ENCODE measurements at regions not wholly inside any gene's neighbourhood (a gene's known extent, or its start where the extent isn't known, plus 50 kb on each side); places are given as distances from the start of the nearest gene placed in this dataset.

DNA sequence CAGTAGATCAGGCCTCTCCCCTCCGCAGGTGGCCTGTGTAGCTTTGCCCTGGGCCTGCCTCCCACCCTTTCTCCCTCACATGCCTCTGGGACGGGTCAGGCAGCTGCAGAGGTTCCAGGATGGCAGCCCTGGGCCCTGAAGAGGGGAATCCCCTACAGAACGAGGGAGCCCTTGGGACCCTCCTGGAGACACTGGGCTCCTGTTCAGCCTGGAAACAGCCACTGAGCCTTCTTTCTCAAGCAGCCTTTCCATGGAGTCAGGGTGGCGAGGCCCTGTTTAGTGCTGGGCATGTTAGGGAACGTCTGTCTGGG is 720.9 kb downstream of the BRD1 start:
- H3K27ac Mint-ChIP-seq, result no peak overlapping the region
- no peaks in the 10 kb centered on the region for H3K27me3 ChIP-seq (ENCODE audit: control insufficient read depth, insufficient read depth, low read length)
- no peak overlapping the region for H3K4me3 ChIP-seq (ENCODE audit: low read depth, low read length)
- H3K27ac ChIP-seq (ENCODE audit: insufficient read depth, low read length, poor library complexity, severe bottlenecking), result no peak overlapping the region
- no peak for DNase-seq
- no peaks in the 10 kb centered on the region for H3K4me1 Mint-ChIP-seq
- peaks cover 9% of the 10 kb centered on the region for H3K27me3 Mint-ChIP-seq
- ATAC-seq (ENCODE audit: low read depth in 2 of 2), result no peak
- no peaks in the 10 kb centered on the region for H3K9me3 ChIP-seq (ENCODE audit: control insufficient read depth in 2 of 2, low read length in 2 of 2)
- no peak overlapping the region for H3K4me3 Mint-ChIP-seq
- no peaks in the 10 kb centered on the region for H3K9me3 Mint-ChIP-seq
- H3K36me3 ChIP-seq (ENCODE audit: control insufficient read depth, insufficient read depth, low read length), result no peaks in the 10 kb centered on the region
- H3K4me1 ChIP-seq (ENCODE audit: control insufficient read depth, insufficient read depth, low read length, poor library complexity, severe bottlenecking), result no peaks in the 10 kb centered on the region
- no peaks in the 10 kb centered on the region for H3K36me3 Mint-ChIP-seq

DNA sequence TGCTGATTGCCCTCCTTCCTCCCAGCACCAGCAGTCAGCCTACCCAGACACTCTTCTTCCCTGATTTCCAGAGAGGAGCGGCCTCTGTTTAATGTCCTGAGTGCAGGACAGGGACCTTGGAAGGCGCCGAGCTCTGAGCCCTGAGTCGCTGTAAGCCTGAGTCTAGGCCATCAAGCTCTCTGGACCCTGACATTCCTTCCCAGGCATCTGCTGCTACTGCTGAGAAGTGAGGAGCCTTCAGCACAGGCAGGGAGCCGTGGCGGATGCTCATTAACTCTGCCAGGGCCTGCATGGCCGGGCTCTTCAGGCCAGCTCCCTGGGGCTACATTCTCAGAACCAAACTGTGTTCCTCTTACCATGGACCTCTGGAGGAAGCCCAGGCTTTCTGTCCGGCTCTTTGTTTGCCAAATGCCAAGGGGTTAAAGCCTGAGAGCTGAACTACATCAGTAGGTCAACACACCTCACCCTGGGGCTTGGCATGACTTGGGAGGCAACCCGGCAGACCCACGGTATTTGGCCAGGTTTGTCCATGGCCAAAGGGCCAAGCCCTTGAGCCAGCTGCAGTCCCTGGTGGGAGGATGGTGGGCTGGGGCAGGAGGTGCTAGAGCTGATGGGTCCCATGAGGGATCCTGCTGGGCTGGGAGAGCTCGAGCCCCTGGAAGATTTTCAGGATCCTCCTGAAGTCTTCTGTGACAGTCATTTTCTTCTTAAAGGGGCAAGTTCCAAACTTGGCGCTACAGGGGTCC is 721.4 kb downstream of the BRD1 start:
- Histone ChIP-seq H3K9me3 (ENCODE audit: control insufficient read depth in 2 of 2, low read length in 2 of 2) (no peaks in the 10 kb centered on the region), H3K36me3 (ENCODE audit: control insufficient read depth, insufficient read depth, low read length) (no peaks in the 10 kb centered on the region), H3K27ac (ENCODE audit: insufficient read depth, low read length, poor library complexity, severe bottlenecking) (no peak overlapping the region), H3K4me3 (ENCODE audit: low read depth, low read length) (no peak overlapping the region), H3K27me3 (ENCODE audit: control insufficient read depth, insufficient read depth, low read length) (no peaks in the 10 kb centered on the region), H3K4me1 (ENCODE audit: control insufficient read depth, insufficient read depth, low read length, poor library complexity, severe bottlenecking) (no peaks in the 10 kb centered on the region)
- Mint-ChIP-seq H3K9me3 (no peaks in the 10 kb centered on the region), H3K4me3 (no peak overlapping the region), H3K27me3 (peaks cover 9% of the 10 kb centered on the region), H3K4me1 (no peaks in the 10 kb centered on the region), H3K36me3 (no peaks in the 10 kb centered on the region), H3K27ac (no peak overlapping the region)
- ATAC-seq (ENCODE audit: low read depth in 2 of 2) (no peak), DNase-seq (no peak)

DNA sequence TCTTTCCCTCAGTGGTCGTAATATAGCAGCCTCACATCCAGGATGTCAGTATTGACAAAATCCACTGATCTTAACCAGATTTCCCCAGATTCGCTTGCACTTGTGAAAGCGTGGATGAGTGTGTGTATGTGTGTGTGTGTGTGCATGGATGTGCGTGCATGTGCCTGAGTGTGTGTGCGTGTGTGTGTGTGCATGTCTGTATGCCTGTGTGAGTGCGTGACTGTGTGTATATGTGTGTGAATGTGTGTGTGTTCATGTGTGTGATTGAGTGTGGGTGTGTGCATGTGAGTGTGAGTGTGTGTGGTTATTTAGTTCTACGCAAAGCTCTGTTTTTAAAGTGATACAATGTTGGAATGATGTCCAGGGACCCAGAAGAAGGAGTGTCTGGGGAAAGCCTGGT is 723.2 kb downstream of the BRD1 start:
- no peaks in the 10 kb centered on the region for H3K9me3 ChIP-seq (ENCODE audit: control insufficient read depth in 2 of 2, low read length in 2 of 2)
- no peaks in the 10 kb centered on the region for H3K4me1 ChIP-seq (ENCODE audit: control insufficient read depth, insufficient read depth, low read length, poor library complexity, severe bottlenecking)
- DNase-seq, result no peak
- Mint-ChIP-seq H3K9me3 (no peaks in the 10 kb centered on the region), H3K36me3 (no peaks in the 10 kb centered on the region), H3K27ac (no peak overlapping the region), H3K4me3 (no peak overlapping the region), H3K27me3 (peaks cover 14% of the 10 kb centered on the region), H3K4me1 (no peaks in the 10 kb centered on the region)
- no peak overlapping the region for H3K4me3 ChIP-seq (ENCODE audit: low read depth, low read length)
- no peaks in the 10 kb centered on the region for H3K36me3 ChIP-seq (ENCODE audit: control insufficient read depth, insufficient read depth, low read length)
- H3K27me3 ChIP-seq (ENCODE audit: control insufficient read depth, insufficient read depth, low read length), result no peaks in the 10 kb centered on the region
- H3K27ac ChIP-seq (ENCODE audit: insufficient read depth, low read length, poor library complexity, severe bottlenecking), result no peak overlapping the region
- ATAC-seq (ENCODE audit: low read depth in 2 of 2), result no peak

GRCh38 chr22:49103314-49104059 is 724.2 kb downstream of the BRD1 start:
- H3K4me1 ChIP-seq (ENCODE audit: control insufficient read depth, insufficient read depth, low read length, poor library complexity, severe bottlenecking), result no peaks in the 10 kb centered on the region
- ATAC-seq (ENCODE audit: low read depth in 2 of 2), result no peak
- no peaks in the 10 kb centered on the region for H3K36me3 ChIP-seq (ENCODE audit: control insufficient read depth, insufficient read depth, low read length)
- DNase-seq, result no peak
- H3K4me3 ChIP-seq (ENCODE audit: low read depth, low read length), result no peak overlapping the region
- no peaks in the 10 kb centered on the region for H3K9me3 ChIP-seq (ENCODE audit: control insufficient read depth in 2 of 2, low read length in 2 of 2)
- H3K4me1 Mint-ChIP-seq, result no peaks in the 10 kb centered on the region
- no peak overlapping the region for H3K27ac Mint-ChIP-seq
- H3K27me3 Mint-ChIP-seq, result peaks cover 14% of the 10 kb centered on the region
- no peaks in the 10 kb centered on the region for H3K9me3 Mint-ChIP-seq
- H3K27me3 ChIP-seq (ENCODE audit: control insufficient read depth, insufficient read depth, low read length), result no peaks in the 10 kb centered on the region
- H3K36me3 Mint-ChIP-seq, result no peaks in the 10 kb centered on the region
- no peak overlapping the region for H3K4me3 Mint-ChIP-seq
- no peak overlapping the region for H3K27ac ChIP-seq (ENCODE audit: insufficient read depth, low read length, poor library complexity, severe bottlenecking)

- no peaks in the 10 kb centered on the region for H3K9me3 ChIP-seq (ENCODE audit: control insufficient read depth in 2 of 2, low read length in 2 of 2)
- H3K4me1 Mint-ChIP-seq, result no peaks in the 10 kb centered on the region
- DNase-seq, result no peak
- H3K36me3 ChIP-seq (ENCODE audit: control insufficient read depth, insufficient read depth, low read length), result no peaks in the 10 kb centered on the region
- H3K27ac ChIP-seq (ENCODE audit: insufficient read depth, low read length, poor library complexity, severe bottlenecking), result no peak overlapping the region
- no peak overlapping the region for H3K4me3 Mint-ChIP-seq
- H3K36me3 Mint-ChIP-seq, result no peaks in the 10 kb centered on the region
- peaks cover 12% of the 10 kb centered on the region for H3K27me3 Mint-ChIP-seq
- ATAC-seq (ENCODE audit: low read depth in 2 of 2), result no peak
- no peaks in the 10 kb centered on the region for H3K9me3 Mint-ChIP-seq
- H3K4me3 ChIP-seq (ENCODE audit: low read depth, low read length), result no peak overlapping the region
- no peaks in the 10 kb centered on the region for H3K4me1 ChIP-seq (ENCODE audit: control insufficient read depth, insufficient read depth, low read length, poor library complexity, severe bottlenecking)
- H3K27me3 ChIP-seq (ENCODE audit: control insufficient read depth, insufficient read depth, low read length), result no peaks in the 10 kb centered on the region
- no peak overlapping the region for H3K27ac Mint-ChIP-seq
Measured at GRCh38 chr22:49102367-49102766, 725.3 kb downstream of the BRD1 start.

- no peak overlapping the region for H3K27ac ChIP-seq (ENCODE audit: insufficient read depth, low read length, poor library complexity, severe bottlenecking)
- no peaks in the 10 kb centered on the region for H3K9me3 ChIP-seq (ENCODE audit: control insufficient read depth in 2 of 2, low read length in 2 of 2)
- DNase-seq (no peak), ATAC-seq (ENCODE audit: low read depth in 2 of 2) (no peak)
- Mint-ChIP-seq H3K4me1 (no peaks in the 10 kb centered on the region), H3K4me3 (no peak overlapping the region), H3K9me3 (no peaks in the 10 kb centered on the region), H3K27ac (no peak overlapping the region), H3K27me3 (peaks cover 11% of the 10 kb centered on the region), H3K36me3 (no peaks in the 10 kb centered on the region)
- no peak overlapping the region for H3K4me3 ChIP-seq (ENCODE audit: low read depth, low read length)
- H3K36me3 ChIP-seq (ENCODE audit: control insufficient read depth, insufficient read depth, low read length), result no peaks in the 10 kb centered on the region
- H3K27me3 ChIP-seq (ENCODE audit: control insufficient read depth, insufficient read depth, low read length), result no peaks in the 10 kb centered on the region
- H3K4me1 ChIP-seq (ENCODE audit: control insufficient read depth, insufficient read depth, low read length, poor library complexity, severe bottlenecking), result no peaks in the 10 kb centered on the region
Measured at GRCh38 chr22:49101873-49102272, 725.8 kb downstream of the BRD1 start.

GRCh38 chr22:49101225-49101624 is 726.4 kb downstream of the BRD1 start:
- H3K4me1 Mint-ChIP-seq, result no peaks in the 10 kb centered on the region
- Histone ChIP-seq H3K9me3 (ENCODE audit: control insufficient read depth in 2 of 2, low read length in 2 of 2) (no peaks in the 10 kb centered on the region), H3K36me3 (ENCODE audit: control insufficient read depth, insufficient read depth, low read length) (no peaks in the 10 kb centered on the region), H3K4me1 (ENCODE audit: control insufficient read depth, insufficient read depth, low read length, poor library complexity, severe bottlenecking) (no peaks in the 10 kb centered on the region), H3K4me3 (ENCODE audit: low read depth, low read length) (no peak overlapping the region), H3K27me3 (ENCODE audit: control insufficient read depth, insufficient read depth, low read length) (no peaks in the 10 kb centered on the region), H3K27ac (ENCODE audit: insufficient read depth, low read length, poor library complexity, severe bottlenecking) (no peak overlapping the region)
- no peaks in the 10 kb centered on the region for H3K36me3 Mint-ChIP-seq
- no peaks in the 10 kb centered on the region for H3K9me3 Mint-ChIP-seq
- ATAC-seq (ENCODE audit: low read depth in 2 of 2), result no peak
- no peak overlapping the region for H3K27ac Mint-ChIP-seq
- no peak overlapping the region for H3K4me3 Mint-ChIP-seq
- DNase-seq, result no peak
- H3K27me3 Mint-ChIP-seq, result peaks cover 12% of the 10 kb centered on the region

DNA sequence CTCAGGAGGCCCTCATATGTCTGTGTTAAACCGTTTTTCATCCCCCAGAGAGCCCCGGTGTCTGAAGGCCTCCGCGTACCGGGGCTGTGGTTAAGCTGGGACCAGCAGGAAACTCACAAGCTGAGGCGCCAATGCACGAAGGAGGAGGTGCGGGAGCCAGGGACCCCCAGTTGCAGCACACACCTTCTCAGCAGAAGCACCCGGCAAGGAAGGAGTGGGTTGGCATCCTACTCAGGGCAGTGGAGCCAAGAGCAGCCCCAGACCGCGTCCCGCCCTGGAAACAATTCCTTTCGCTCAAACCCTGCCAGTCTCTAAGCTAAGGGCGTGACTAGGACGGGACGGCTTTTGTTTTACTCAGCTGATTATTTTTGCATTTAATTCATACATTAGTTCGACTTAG is 726.9 kb downstream of the BRD1 start:
- Histone ChIP-seq H3K4me3 (ENCODE audit: low read depth, low read length) (no peak overlapping the region), H3K27ac (ENCODE audit: insufficient read depth, low read length, poor library complexity, severe bottlenecking) (no peak overlapping the region), H3K27me3 (ENCODE audit: control insufficient read depth, insufficient read depth, low read length) (no peaks in the 10 kb centered on the region), H3K9me3 (ENCODE audit: control insufficient read depth in 2 of 2, low read length in 2 of 2) (no peaks in the 10 kb centered on the region), H3K4me1 (ENCODE audit: control insufficient read depth, insufficient read depth, low read length, poor library complexity, severe bottlenecking) (no peaks in the 10 kb centered on the region), H3K36me3 (ENCODE audit: control insufficient read depth, insufficient read depth, low read length) (no peaks in the 10 kb centered on the region)
- no peaks in the 10 kb centered on the region for H3K4me1 Mint-ChIP-seq
- no peak for DNase-seq
- no peak overlapping the region for H3K27ac Mint-ChIP-seq
- peaks cover 12% of the 10 kb centered on the region for H3K27me3 Mint-ChIP-seq
- no peak overlapping the region for H3K4me3 Mint-ChIP-seq
- ATAC-seq (ENCODE audit: low read depth in 2 of 2), result no peak
- H3K9me3 Mint-ChIP-seq, result no peaks in the 10 kb centered on the region
- H3K36me3 Mint-ChIP-seq, result no peaks in the 10 kb centered on the region
